NCI-H2171 treated with DMSO at 0.1 percent for 48 hours (cell line): ENCODE measurements at regions not wholly inside any gene's neighbourhood (a gene's known extent, or its start where the extent isn't known, plus 50 kb on each side); places are given as distances from the start of the nearest gene placed in this dataset.
A peak's percentile ranks its signal among the peaks of the same experiment; 100 is the strongest.
"Not testable (repeated sequence)": the region's sequence is repeated elsewhere in the genome, so short reads cannot be mapped to it uniquely, and the experiment has no call there.

Experiments used
- DNase-seq: peaks from one replicate; lab custom pipeline; 2025; lab: John Stamatoyannopoulos, UW

DNA sequence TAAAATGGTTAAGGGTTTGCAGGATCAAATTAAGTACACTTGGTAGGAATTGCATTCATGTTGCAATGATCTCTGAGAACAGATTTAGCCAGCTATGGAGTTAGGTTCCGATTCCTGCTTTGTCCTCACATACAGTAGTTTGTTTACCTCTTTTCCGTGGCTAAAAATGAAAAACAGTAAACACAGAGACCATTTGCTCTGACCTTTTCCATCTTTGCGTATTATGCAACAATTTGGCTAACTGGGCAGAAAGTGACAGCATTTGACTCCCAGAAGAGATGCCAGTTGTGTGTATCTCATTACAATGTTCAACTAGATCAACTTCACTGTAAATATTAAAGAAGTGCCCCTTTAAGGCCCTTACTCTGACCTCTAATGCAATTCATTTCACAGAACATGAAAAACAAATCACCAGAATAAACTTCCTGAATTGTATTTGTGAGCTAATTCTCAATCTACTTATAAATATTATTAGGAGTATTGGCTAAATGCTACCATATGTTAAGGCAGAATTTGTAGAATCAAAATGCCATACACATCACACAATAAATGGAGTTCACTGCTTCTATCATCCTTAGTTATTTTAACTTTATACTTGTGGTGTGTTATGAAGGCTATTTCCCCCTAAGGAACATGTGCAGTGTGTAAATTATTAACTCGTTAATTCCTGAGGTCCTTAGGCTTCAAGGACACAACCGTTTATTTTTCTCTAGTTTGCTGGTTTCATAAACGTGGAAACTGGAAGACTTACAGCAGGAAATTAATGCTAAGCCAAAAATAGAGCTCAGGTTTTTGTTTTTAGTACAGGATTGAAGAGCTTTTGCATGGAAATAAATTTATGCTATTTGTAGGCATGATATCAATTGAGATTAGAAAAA lies 380.7 kb upstream of the CITED2 start:
- no peak for DNase-seq

DNA sequence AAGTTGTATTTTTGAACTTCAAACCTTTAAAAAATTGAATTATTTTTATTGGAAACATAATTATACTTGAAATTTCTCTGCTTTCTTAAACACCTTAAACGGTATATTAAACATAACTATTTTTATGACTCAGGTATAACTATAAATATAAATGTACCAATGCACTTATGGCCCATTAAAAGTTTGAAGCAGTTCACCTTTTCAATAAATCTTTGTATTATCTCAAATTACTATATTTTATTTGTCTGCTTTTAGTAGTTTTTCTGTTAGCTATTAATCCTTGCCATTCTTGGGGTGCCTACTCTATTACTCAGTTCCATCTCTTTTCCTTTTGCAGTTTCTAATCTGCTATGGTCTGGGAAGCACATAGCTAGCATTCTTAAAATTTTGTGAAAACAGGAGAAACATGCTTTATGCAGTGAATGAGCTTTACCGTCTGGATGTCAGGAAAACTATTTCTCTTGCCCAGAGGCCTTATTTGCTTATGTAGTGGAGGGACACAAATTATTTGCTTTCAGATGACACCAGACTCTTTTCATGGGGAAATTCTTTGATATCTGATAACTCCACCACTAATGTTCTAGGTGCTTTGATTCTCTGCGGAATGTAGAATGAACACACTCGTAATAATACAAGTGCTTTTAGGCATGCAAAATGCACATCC lies 378.9 kb upstream of the CITED2 start:
- no peak for DNase-seq

DNA sequence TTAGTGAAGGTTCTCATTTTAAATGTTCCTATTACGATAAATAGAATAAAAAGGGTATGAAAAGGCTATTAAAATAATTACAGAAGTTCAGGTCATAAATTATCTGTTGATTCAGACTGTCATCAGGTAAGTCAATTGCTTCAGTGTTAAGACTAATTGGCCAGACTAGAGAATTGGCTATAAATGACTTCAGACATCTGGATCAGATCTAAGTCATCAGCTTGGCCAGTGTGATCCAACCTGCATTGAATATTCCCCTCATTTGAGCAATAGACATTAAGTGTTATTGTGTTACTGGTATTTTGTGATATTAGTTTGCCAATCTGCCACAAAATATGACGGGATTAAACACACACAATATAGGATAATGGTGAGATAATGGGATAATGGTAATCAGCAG lies 377.6 kb upstream of the CITED2 start:
- no peak for DNase-seq

DNA sequence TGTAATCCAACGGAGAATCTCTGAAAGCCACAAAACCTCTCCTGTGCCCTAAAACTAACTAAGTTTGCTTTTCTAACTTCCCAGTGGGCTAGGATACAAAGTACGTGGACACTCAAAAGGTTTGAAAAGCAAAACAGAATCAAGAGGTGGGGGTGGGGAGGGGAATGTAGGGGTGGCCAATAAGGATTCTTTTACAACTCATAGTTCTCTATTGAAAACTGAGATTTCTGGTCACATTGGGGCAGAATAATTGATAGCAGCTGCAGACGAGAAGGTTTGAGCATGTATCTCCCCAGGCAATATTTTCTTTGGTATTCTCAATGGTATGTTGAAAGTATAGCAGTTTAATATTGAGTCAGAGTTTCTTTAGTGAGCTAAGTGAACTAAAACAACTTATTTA lies 376.7 kb upstream of the CITED2 start:
- no peak for DNase-seq

DNA sequence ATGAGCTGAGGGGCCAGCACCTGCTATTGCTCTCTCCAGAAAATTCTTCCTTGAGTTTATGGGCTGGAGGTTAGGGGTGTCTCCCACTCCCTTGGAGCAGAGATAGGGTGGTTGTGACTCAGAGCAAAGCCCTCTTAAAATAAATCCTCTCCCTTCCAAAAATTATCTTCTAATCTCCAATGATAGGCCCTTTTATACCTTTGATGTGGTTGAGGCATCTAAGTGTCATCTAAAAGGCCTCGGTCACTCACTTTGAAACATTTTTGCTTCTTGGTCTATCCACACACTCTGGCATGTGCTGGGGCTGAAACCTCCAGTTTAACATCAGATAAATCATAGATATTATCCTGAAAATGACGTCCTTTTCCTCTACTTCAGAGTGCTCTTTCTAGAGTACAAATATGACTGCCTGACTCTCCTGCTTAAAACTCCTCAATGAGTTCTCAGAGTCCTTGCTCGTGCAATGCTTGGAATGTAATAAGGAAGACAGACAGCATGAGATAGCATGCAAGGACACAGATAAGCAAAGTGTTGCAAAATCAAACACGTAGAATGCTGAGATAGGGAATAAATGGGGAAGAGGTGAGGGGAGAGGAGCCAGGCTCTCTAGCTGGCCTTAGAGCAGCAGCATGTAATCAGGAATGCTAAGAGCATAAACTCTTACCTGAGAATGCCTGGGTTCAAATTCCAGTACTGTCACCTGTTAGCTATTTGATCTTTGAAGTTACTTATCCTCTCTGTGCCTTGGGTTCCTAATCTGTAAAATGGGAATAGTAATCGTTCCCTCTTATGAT lies 374.1 kb upstream of the CITED2 start:
- no peak for DNase-seq

DNA sequence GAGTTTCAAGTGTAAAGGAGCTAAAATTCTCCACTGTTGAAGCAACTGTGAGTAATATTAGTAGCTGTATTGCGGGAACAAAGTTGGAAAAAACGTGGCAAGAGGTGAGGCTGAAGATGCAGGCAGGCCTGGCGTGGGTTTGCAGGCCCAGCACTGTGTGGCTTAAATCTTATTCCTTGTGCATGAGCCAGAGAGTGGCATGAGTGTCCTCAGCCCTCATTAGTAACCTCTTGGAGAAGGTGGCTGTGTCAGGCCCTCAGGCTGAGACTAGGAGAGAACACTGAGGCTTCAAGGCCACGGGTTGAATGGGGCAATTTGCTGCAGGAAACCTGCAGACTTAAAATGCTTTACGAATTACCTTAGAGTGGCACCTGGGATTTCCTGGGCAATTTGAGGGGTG lies 372.7 kb upstream of the CITED2 start:
- DNase-seq: no peak

DNA sequence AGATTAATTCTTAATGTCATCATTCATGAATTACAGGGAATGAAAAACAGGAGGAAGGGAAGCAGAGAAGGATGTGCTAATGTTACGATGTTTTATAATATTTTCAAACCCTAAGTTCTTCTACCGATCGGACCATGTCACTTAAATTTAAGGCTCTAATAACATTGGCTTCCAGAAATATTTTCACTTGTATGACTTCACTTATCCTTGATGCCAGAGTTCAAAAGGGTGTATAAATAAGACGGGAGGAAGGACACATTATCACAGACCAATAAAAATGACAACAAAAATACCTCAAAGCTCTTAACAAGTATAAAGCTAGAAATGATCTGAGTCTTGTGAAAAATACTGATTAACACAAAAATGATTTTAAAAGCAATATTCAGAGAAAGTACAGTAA lies 370.4 kb upstream of the CITED2 start:
- DNase-seq: no peak

DNA sequence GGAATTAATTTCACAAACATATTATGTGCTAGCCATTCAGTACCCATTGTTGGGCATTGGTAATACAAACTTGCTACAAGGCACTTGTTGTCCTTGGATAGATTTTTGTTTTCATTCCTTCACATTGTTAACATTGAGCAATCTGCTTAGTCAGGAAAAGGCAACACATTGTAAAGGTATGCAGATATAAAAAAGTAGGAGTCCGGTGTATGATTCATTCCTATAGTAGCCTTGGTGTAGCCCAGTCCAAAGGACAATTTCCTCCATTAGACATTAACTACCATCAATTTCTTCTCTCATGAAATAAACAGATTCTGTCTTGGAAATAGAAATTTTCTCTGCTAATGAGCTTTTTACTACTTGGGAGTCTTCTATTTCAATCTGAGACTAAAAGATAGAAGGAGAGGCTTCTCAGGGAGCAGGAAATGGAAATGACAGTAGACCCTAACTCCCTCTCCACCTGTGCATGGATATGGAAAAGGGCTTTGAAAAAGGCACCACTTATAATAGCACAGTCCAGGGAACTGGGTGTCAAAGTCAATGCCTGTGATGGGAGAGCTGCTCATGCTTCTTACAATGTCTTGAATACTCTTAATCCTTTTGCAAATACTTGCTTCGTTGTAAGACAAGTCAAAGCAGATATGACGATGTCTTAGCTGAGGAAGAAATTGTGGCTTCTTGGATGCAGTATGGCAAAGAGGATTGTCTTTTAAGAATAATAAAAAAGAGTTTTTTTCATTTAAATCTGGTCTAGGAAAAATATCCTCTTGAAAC lies 369.4 kb upstream of the CITED2 start:
- no peak for DNase-seq

DNA sequence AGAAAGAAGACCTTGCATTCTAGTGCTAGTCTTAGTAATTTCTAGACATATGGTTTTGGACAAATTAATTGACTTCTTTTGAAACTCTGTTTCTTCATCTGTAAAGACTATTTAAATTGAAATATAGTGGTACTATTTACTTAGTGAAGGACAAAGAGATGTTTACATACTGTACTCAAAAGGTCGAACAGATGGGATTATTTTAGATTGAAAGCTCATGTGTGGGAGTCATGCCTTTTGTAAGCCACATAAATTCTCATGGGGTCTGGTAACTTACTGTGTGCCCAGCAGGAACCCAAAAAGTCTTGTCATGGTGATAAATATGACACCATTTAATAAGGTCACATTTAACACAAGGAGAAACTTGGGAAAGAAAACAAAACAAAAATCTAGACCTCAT lies 368.2 kb upstream of the CITED2 start:
- DNase-seq: peak; percentile 65

DNA sequence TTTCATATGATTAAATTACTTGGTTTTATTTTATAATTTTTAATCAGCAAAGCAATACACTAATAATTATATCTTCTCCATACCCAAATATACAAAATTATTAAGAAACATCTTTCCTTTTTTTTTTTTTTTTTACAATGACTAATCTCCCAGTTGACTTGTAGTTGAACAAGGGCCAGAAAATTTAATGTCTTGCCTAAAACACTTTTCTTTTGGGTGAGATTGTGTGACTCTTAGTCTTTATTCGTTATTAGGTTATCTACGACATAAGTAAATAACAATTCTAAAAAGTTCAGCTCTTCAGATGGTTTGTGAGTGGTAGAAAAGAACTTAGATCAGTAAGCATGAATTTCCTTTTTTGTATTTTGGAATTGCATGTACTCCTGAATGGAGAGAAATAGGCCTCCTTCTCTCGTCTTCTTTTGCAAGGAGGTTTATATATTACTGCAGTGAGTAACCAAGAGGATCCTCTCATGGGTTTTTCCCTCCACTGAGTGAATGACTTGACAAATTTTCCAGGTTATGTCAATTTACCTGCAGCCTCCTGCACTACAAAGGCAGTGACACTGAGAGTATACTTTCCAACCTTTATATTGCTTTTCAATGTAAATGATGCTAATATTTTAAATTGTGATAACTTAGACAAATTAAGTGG lies 364.5 kb upstream of the CITED2 start:
- DNase-seq: no peak

DNA sequence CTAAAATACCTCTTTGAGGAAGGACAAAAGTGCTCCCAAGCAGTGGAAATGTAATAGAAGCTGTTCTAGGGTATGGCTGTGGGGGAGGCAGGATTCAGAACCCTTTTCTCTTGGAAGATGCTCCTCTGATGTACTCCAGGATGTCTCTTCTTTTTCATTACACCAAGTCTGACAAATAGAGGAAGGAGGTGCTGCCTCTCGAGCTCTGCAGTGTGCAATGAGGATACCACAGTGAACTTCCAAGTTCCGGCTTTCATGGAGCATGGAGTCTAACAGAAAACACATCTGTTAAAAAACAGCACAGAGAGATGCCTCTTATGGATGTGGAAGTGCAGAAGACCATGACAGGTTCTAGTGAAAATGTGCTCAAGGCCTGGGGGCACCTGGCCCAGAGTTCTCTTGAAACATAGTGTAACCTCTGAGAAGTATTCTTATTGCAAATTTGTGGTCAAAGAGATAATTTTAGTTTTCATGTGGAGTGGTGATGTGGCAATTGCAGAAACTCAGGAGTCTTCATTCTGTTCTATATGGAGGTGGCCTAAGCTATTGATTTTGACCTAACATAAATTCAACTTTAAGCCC lies 362.0 kb upstream of the CITED2 start:
- DNase-seq: no peak

DNA sequence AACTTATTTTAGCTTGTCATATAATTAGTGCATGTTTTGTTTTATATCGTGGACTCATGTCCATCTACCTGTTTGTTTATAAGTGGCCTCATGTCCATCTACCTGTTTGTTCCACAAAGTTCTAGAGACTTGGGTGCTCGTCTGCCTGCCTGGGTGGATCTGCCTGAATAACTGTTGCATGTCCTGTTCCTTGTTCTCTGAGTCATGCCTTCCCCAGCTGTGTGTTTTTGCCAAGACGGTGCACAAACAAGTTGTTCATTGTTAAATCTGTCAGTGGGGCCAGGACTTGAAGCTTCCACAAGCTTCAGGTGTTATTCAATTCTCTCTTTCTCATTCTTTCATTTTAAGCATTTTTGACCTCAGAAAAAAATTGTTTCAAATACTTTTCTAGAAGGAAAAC lies 358.0 kb upstream of the CITED2 start:
- no peak for DNase-seq

DNA sequence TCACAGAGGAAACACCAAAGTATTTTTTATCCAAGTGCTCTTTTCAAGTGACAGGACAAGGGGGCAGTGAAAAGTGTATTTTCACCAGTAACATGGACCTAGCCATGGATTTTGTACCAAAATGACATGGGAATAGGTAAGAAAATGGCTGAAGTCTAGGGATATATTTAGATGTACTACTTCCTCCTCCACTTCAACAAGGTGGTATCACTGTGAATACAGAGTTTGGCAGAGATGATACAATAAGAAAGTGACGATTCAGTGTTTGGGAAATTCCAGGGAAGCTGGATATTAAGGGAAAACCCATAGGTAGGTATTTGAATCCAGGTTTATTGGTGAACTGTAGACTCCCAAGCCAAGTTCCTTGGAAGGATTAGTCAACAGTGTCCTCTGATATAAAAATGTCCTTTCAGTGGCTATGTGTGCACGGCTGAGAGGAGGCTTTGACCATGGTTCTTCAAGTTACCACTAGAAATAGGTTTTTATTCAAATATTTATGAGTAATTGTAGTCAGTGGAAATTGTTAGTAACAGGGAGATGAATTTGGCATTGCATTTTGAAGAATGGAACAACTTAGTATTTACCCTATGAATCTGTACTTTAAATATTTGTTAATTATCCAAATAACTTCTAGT lies 356.0 kb upstream of the CITED2 start:
- DNase-seq: no peak

DNA sequence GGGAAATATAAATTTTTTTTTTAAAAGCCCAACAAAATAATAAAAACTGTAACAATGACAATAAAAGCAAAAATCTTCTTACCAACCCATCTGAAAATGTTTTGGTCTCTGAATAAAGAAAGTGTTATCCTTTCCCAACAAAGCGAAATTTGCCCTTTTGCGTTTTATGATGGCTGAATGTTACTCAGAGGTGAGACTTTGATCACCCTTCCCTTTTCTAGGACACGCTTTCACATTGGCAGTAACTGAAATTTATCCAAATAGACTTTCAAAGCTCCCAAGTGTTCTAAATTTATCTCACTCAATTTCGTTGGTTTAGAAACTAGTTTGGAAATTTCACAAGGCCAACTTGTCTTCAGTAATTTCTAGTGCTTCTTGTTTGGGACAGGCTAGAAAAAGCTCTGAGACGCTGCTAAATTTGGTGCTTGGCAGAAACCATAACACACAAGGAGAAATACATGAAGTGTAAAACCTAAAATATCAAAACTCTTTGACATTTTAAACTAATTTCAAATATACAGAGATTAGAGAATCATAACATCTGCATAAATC lies 354.5 kb upstream of the CITED2 start:
- no peak for DNase-seq

DNA sequence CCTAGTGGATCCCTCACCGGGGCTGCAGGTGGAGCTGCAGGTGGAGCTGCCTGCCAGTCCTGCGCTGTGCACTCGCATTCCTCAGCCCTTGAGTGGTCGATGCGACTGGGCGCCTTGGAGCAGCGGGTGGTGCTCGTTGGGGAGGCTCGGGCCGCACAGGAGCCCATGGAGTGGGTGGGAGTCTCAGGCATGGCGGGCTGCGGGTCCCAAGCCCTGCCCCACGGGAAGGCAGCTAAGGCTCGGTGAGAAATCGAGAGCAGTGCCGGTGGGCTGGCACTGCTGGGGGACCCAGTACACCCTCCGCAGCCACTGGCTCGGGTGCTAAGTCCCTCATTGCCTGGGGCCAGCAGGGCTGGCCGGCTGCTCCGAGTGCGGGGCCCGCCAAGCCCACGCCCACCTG lies 351.8 kb upstream of the CITED2 start:
- DNase-seq: not testable (repeated sequence)

DNA sequence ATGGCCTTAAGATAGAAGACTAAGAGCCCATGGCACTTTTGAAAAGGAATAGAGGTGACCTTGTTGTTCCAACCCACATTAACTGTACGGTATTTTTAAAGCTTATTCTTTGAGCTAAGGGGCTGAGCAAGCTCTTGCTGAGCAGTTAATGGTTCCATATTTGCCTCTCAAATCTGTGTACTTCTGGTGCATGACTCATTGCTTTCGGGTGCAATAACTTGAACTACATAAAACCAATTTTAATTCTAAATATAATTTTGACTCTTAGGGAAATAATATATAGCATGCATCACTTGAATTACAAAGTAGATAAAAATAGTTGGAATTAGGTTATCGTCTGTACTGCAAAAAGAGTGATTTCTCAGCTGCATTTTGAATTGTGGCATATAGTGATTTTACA lies 348.1 kb upstream of the CITED2 start:
- DNase-seq: no peak

DNA sequence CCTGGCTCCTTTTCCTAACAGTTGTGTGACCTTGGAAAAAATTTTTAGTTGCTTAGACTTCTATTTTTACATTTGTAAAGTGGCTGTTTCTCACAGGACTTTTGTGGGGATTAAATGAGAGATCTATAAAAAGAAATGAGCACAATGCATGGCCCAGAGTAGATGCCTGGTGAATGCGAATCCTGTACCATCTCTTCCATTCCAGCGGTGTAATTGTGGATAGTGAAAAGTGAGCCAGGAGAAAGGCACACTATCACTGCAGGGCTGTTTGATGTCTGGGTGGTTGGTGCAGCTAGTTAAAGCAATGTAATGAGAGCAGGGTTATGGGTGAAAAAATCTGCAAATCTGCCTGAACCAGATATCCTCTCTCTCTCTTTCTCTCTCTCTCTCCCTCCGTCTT lies 347.5 kb upstream of the CITED2 start:
- DNase-seq: no peak

DNA sequence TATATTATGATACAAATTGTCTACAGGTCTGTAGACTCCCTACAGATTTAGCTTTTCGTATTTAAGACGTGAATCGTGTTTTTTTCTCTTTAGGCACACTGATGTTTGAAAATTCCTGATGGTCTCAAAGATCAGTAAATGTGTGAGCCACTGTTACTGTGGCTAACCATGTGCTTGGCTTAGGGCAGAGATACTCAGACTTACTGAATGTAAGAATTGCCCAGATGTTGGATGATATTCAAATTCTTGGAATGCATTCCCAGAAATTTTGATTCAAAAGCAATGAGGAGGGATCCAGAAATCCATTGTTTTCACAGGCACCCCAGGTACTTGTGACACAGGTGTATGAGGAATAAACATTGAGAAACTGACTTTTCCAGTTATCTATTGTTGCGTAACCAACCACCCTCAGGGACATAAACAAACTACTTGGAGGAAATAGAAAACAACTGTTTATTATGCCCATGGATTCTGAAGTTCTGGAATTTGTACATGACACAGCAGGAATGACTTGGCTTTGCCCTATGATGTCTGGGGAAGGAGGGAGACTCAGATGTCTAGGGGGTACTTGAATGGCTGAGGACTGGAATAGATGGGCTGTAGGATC lies 339.6 kb upstream of the CITED2 start:
- DNase-seq: no peak

DNA sequence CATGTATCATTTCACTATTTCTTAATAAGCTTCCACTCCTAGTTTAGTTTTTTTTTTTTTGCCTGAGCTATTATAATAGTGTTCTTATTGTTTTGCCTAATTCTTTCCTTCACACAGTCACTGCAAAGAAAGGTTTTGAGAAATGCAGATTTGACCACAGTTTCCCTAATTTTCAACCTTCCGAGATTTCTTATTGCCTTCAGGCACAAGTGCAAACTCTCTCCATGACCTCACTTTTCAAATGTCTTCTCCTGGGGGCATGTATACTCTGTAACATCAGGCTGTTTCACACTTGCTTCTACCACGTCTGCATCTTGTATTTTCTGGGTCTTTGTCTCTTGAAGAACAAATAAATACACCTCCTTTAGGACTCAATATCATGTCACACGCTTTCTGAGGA lies 339.0 kb upstream of the CITED2 start:
- DNase-seq: no peak

DNA sequence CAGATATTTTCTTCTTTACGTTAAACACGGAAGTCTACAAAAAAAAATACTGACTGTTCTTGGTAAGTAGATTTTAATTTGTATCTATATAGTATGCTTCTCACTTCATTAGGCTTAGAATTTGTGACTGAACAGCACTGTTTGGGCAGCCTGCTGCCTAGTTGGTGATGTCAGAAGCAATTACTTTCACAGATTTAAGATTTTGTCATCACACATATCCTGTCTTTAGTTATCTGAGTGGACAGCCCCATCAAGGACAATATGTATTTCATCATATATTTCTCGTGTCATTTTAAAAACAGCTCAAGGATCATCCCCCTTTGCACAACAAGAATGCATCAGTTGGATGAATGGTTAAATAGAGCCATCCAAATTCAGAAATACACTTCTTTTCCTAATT lies 338.4 kb upstream of the CITED2 start:
- DNase-seq: no peak
